Endothelial cell of umbilical vein (primary cell): ENCODE measurements at regions not wholly inside any gene's neighbourhood (a gene's known extent, or its start where the extent isn't known, plus 50 kb on each side); places are given as distances from the start of the nearest gene placed in this dataset.

Experiments
- BruUV-seq: library from RNA; stranded (reverse); fragments of 400-500 nt; replicated peaks from 2 replicates; lab custom pipeline; 2021; lab: Mats Ljungman, UMichigan
- CTCF ChIA-PET: fragments of 300-600, 350-600 bp; sonication (Branson Sonifier 250); formaldehyde crosslinking; loops from one replicate; lab custom pipeline; 2021; ENCODE audit warnings: antibody characterized with exemption, inconsistent platforms; lab: Charles Lee
- POLR2A ChIA-PET: fragments of 300-600, 350-600 bp; sonication (Branson Sonifier 250); formaldehyde crosslinking; loops from one replicate; lab custom pipeline; 2021; ENCODE audit warnings: antibody characterized with exemption, inconsistent platforms; lab: Charles Lee
- DNase-seq: peaks from one replicate; pipeline ENCODE4 v3.0.0-alpha.2; 2011; ENCODE audit warnings: low read depth, low spot score
- FAIRE-seq: peaks from 2 replicates; lab custom pipeline; 2011; peaks lifted over from hg19 to GRCh38; lab: Jason Lieb, UNC
- H2AFZ ChIP-seq: 2 replicates; pipeline ENCODE4 v1.6.0; 2012; ENCODE audit warnings: low read depth, low read length, control low read depth, inconsistent platforms
- H3K27ac ChIP-seq: 2 replicates; pipeline ENCODE4 v1.5.1; 2011; ENCODE audit warnings: low read depth, mild to moderate bottlenecking, control low read depth, low read length, moderate library complexity; ENCODE audit not compliant: insufficient read depth
- H3K27me3 ChIP-seq, 2 experiments: 2 replicates each; pipeline versions ENCODE4 v1.6.0 to v1.6.1; 2011; ENCODE audit warnings: low read length in 2 of 2, mixed read lengths in 1 of 2; ENCODE audit not compliant: control insufficient read depth in 2 of 2, insufficient read depth in 2 of 2
- H3K36me3 ChIP-seq, 2 experiments: 2 replicates in 1 of 2; 3 replicates in 1 of 2; pipeline ENCODE4 v1.5.1; 2011; ENCODE audit warnings: low read length in 2 of 2, mild to moderate bottlenecking in 1 of 2, moderate library complexity in 1 of 2; ENCODE audit not compliant: control insufficient read depth in 2 of 2, insufficient read depth in 2 of 2; ENCODE audit errors: extremely low read depth in 1 of 2
- H3K4me1 ChIP-seq: 3 replicates; pipeline ENCODE4 v1.5.1; 2011; ENCODE audit warnings: mild to moderate bottlenecking, low read length; ENCODE audit not compliant: control insufficient read depth, insufficient read depth; ENCODE audit errors: extremely low read depth
- H3K4me2 ChIP-seq: 2 replicates; pipeline ENCODE4 v1.6.1; 2011; ENCODE audit warnings: low read length, control low read depth, mixed read lengths; ENCODE audit not compliant: insufficient read depth
- H3K4me3 ChIP-seq, 3 experiments: fragments of 200-600 bp in 1 of 3; sonication (generic), shearing (Covaris generic) in 1 of 3; replicated peaks in 1 of 3; 2 replicates each; pipeline ENCODE4 v1.5.1; 2011 to 2016; ENCODE audit warnings: control low read depth in 3 of 3, low read length in 3 of 3, mild to moderate bottlenecking in 2 of 3, inconsistent platforms in 1 of 3, low read depth in 1 of 3, moderate library complexity in 1 of 3; ENCODE audit not compliant: insufficient read depth in 1 of 3
- H3K79me2 ChIP-seq: 2 replicates; pipeline ENCODE4 v1.6.0; 2012; ENCODE audit warnings: low read length, inconsistent platforms; ENCODE audit not compliant: control insufficient read depth, insufficient read depth
- H3K9ac ChIP-seq: replicated peaks from 2 replicates; pipeline ENCODE3; 2011; ENCODE audit warnings: low read length, control low read depth; ENCODE audit not compliant: insufficient read depth; ENCODE audit errors: extremely low read depth
- H3K9me1 ChIP-seq: replicated peaks from 3 replicates; pipeline ENCODE4 v1.6.0; 2011; ENCODE audit warnings: mild to moderate bottlenecking, low read length; ENCODE audit not compliant: control insufficient read depth, insufficient read depth; ENCODE audit errors: extremely low read depth
- H3K9me3 ChIP-seq: replicated peaks from 2 replicates; pipeline ENCODE4 v1.5.1; 2012; ENCODE audit warnings: low read length, inconsistent platforms; ENCODE audit not compliant: control insufficient read depth, insufficient read depth
- H4K20me1 ChIP-seq: replicated peaks from 2 replicates; pipeline ENCODE3; 2011; ENCODE audit warnings: mild to moderate bottlenecking, low read length; ENCODE audit not compliant: control insufficient read depth, insufficient read depth; ENCODE audit errors: extremely low read depth
- CTCF ChIP-seq, 2 donors: IDR thresholded peaks; 1 replicate in 1 of 2; 2 replicates in 1 of 2; pipeline ENCODE4 v1.5.1; 2011; ENCODE audit warnings: low read length in 2 of 2, mild to moderate bottlenecking in 2 of 2, moderate library complexity in 2 of 2, control low read depth in 1 of 2, inconsistent platforms in 1 of 2, low read depth in 1 of 2; ENCODE audit not compliant: insufficient read depth in 1 of 2; ENCODE audit errors: extremely low read depth in 1 of 2
- EZH2 ChIP-seq: IDR thresholded peaks from 2 replicates; pipeline ENCODE4 v1.6.1; 2012; ENCODE audit warnings: borderline replicate concordance, low read depth, mild to moderate bottlenecking, moderate library complexity, low read length, inconsistent platforms; ENCODE audit not compliant: severe bottlenecking
- FOS ChIP-seq: IDR thresholded peaks from 2 replicates; pipeline ENCODE4 v1.6.1; 2011; ENCODE audit warnings: mild to moderate bottlenecking, low read length, moderate library complexity, borderline replicate concordance; ENCODE audit not compliant: insufficient read depth
- GATA2 ChIP-seq: IDR thresholded peaks from 2 replicates; pipeline ENCODE4 v1.7.0; 2011; ENCODE audit warnings: low read depth, mild to moderate bottlenecking, moderate library complexity, mixed read lengths, low read length; ENCODE audit not compliant: insufficient read length, insufficient read depth
- JUN ChIP-seq: IDR thresholded peaks from 2 replicates; pipeline ENCODE4 v1.6.1; 2011; ENCODE audit warnings: borderline replicate concordance, low read depth; ENCODE audit not compliant: insufficient read length, insufficient read depth
- MAX ChIP-seq: IDR thresholded peaks from 2 replicates; pipeline ENCODE4 v1.6.1; 2011; ENCODE audit not compliant: insufficient read depth, insufficient read length
- MYC ChIP-seq: IDR thresholded peaks from one replicate; pipeline ENCODE4 v1.6.1; 2011; ENCODE audit warnings: mild to moderate bottlenecking, low read depth, low read length
- POLR2A ChIP-seq: IDR thresholded peaks from 2 replicates; pipeline ENCODE4 v1.6.1; 2012; ENCODE audit warnings: low read depth, mild to moderate bottlenecking, control low read depth, low read length
- POLR2AphosphoS5 ChIP-seq: IDR thresholded peaks from 2 replicates; pipeline ENCODE4 v1.6.1; 2012; ENCODE audit warnings: low read depth, mild to moderate bottlenecking, control low read depth, low read length, moderate library complexity; ENCODE audit not compliant: insufficient read depth
- dilution Hi-C: fragments of 300-500 bp; cut with MboI; formaldehyde crosslinking; loops from one replicate; pipeline ENCODE4 v1.15.0; 2019; ENCODE audit warnings: low sequenced_read_pairs; ENCODE audit not compliant: extremely low pct_ligation_motif_present
- intact Hi-C: fragments of 100-400 bp; cut with micrococcal nuclease; formaldehyde crosslinking; loops from one replicate; pipeline ENCODE4 v1.10.0; 2022

GRCh38 chr10:2850202-2850601 lies 217.1 kb upstream of the PFKP start:
- dilution Hi-C loops (no loop called here), intact Hi-C loops (no loop called here)
- Histone ChIP-seq H2AFZ (no peak overlapping the region), H3K27me3 (peaks cover 0 to 2% of the 10 kb centered on the region in 2 experiments), H3K27ac (no peak overlapping the region), H3K9me3 (no peaks in the 10 kb centered on the region), H3K4me2 (no peak overlapping the region), H3K79me2 (no peaks in the 10 kb centered on the region), H3K36me3 (no peaks in the 10 kb centered on the region), H3K9me1 (no peaks in the 10 kb centered on the region), H4K20me1 (no peaks in the 10 kb centered on the region), H3K4me1 (no peaks in the 10 kb centered on the region), H3K9ac (no peak overlapping the region), H3K4me3 (no peak overlapping the region)
- CTCF ChIA-PET, result interaction anchor here (0.7 kb wide), 1 partner anchor 190 kb away, joined by 3 read pairs; no protein-coding TSS in a partner anchor
- TF ChIP-seq JUN (no peak), EZH2 (no peak), FOS (no peak), POLR2A (no peak), MYC (no peak), GATA2 (no peak), CTCF (IDR thresholded peaks at IDR 0.05; ENCODE audit: extremely low read depth in 1 of 2, insufficient read depth in 1 of 2, low read depth in 1 of 2, low read length in 2 of 2) (no peak), MAX (no peak), POLR2AphosphoS5 (no peak)
- BruUV-seq, result no TSS peak
- DNase-seq (no peak), FAIRE-seq (no peak)
- POLR2A ChIA-PET, result no interaction called here
